Effector memory CD4-positive, alpha-beta T cell (primary cell): ENCODE measurements at regions not wholly inside any gene's neighbourhood (a gene's known extent, or its start where the extent isn't known, plus 50 kb on each side); places are given as distances from the start of the nearest gene placed in this dataset.

ENCODE experiments used
- DNase-seq, 3 donors: peaks; one replicate each; pipeline ENCODE4 v3.0.0-alpha.2; 2020
- H3K27ac ChIP-seq: 2 replicates; pipeline ENCODE4 v1.7.0; 2013; ENCODE audit warnings: mild to moderate bottlenecking, low read length, moderate library complexity; ENCODE audit not compliant: insufficient read depth, poor library complexity, severe bottlenecking
- H3K27me3 ChIP-seq: replicated peaks from 2 replicates; pipeline ENCODE4 v1.7.0; 2013; ENCODE audit warnings: mild to moderate bottlenecking, low read length; ENCODE audit not compliant: insufficient read depth, control insufficient read depth, poor library complexity, severe bottlenecking
- H3K36me3 ChIP-seq: 2 replicates; pipeline ENCODE4 v1.7.0; 2013; ENCODE audit warnings: mild to moderate bottlenecking, low read length, moderate library complexity; ENCODE audit not compliant: control insufficient read depth, insufficient read depth
- H3K4me1 ChIP-seq: 2 replicates; pipeline ENCODE4 v1.7.0; 2013; ENCODE audit warnings: low read length, mild to moderate bottlenecking; ENCODE audit not compliant: control insufficient read depth, insufficient read depth, poor library complexity, severe bottlenecking
- H3K4me3 ChIP-seq: 2 replicates; pipeline ENCODE4 v1.7.0; 2013; ENCODE audit warnings: low read length, low read depth, mild to moderate bottlenecking; ENCODE audit not compliant: insufficient read depth, poor library complexity, severe bottlenecking
- H3K9me3 ChIP-seq: 2 replicates; pipeline ENCODE4 v1.7.0; 2013; ENCODE audit warnings: mild to moderate bottlenecking, low read length, moderate library complexity; ENCODE audit not compliant: control insufficient read depth

DNA sequence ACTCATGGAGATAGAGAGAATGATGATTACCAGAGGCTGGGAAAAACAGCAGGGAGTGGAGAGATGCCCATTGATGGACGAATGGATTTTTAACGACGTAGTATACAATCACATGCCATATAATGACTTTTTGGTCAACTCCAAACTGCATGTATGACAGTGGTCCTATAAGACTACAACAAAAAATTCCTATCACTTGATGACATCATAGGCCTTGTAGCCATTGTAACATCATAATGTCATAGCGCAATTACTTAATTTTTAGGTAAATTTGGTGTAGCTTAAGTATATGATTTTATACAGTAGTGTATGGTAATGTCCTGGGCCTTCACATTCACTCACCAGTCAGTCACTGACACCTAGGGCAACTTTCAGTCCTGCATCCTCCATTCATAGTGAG lies 264.3 kb downstream of the RAP2B start:
- H3K9me3 ChIP-seq, result no peaks in the 10 kb centered on the region
- H3K4me1 ChIP-seq, result no peaks in the 10 kb centered on the region
- H3K27me3 ChIP-seq, result no peaks in the 10 kb centered on the region
- no peaks in the 10 kb centered on the region for H3K36me3 ChIP-seq
- no peak for DNase-seq
- no peak overlapping the region for H3K27ac ChIP-seq
- H3K4me3 ChIP-seq, result no peak overlapping the region

DNA sequence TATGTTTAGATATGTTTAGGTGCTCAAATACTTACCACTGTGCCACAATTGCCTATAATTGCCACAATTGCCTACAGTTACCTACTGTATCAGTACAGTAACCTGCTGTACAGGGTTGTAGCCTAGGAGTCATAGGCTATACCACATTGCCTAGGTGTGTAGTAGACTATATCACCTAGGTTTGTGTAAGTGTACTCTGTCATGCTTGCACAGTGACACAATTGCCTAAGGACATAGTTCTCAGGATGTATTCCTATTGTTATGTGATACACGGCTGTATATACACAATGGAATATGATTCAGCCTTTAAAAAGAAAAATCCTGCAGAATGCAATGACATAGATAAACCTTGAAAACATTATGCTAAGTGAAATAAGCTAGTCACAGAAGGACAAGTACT lies 264.8 kb downstream of the RAP2B start:
- DNase-seq, result no peak
- no peaks in the 10 kb centered on the region for H3K9me3 ChIP-seq

DNA sequence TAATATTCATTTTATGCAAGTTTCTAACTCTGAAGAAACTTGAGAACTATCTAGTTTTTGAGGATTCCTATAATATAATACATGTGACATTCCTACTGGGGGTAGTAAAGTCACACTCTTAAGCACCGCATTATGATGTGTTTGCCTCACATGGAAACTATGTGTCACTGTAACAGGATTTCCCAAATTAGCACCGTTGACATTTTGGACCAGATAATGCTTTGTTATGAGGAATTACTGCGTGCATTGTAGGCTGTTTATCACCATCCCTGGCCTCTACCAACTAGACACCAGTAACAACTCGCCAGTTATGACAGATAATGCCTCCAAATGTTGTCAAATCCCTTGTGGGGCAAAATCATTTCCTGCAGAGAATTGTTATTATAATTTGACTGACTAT lies 267.8 kb downstream of the RAP2B start:
- Histone ChIP-seq H3K27me3 (no peaks in the 10 kb centered on the region), H3K4me1 (no peaks in the 10 kb centered on the region), H3K27ac (no peak overlapping the region), H3K36me3 (no peaks in the 10 kb centered on the region), H3K9me3 (no peaks in the 10 kb centered on the region), H3K4me3 (no peak overlapping the region)
- no peak for DNase-seq

More for the DNA sequence above, 264.8 kb downstream of the RAP2B start:
- no peaks in the 10 kb centered on the region for H3K36me3 ChIP-seq
- no peak overlapping the region for H3K27ac ChIP-seq
- H3K4me3 ChIP-seq, result no peak overlapping the region
- H3K4me1 ChIP-seq, result no peaks in the 10 kb centered on the region
- no peaks in the 10 kb centered on the region for H3K27me3 ChIP-seq

DNA sequence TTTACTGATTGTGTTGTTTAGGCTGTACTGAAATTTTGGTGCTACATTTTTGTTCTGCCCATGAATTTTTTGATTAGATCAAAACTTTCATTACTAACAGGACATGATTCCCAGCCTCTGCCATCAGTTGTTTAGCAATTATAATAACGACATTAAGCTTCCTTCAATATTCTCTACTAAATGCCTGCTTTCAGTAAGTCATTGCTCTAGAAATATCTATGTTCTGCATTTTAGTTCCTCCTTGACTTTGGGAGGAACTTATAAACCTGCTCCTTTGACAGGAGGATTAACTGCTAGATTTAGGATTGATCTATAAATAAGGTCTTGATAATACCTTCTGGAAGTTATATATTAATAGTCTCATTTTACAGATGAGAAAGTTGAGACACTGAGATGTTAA lies 269.1 kb downstream of the RAP2B start:
- Histone ChIP-seq H3K27me3 (no peaks in the 10 kb centered on the region), H3K36me3 (no peaks in the 10 kb centered on the region), H3K4me3 (no peak overlapping the region), H3K27ac (no peak overlapping the region), H3K4me1 (no peaks in the 10 kb centered on the region), H3K9me3 (no peaks in the 10 kb centered on the region)
- no peak for DNase-seq

DNA sequence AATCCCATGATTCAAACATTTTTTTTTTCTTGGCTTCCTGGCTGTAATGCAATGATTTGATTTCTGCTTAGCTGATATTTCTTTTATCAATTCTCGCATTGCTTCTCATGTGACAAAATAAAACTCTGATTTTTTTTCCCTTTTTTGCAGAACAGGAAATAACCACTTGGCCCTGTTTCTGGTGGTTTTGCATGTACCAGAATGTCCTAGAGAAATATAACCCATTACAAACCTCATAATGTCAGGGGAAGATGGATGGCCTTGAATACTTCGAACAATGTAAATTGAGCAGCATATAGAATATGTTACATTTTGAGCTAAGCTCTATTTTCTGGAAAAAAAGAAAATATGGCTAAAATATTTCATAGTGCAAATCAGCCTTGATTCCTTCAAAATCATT lies 275.6 kb downstream of the RAP2B start:
- Histone ChIP-seq H3K4me1 (no peaks in the 10 kb centered on the region), H3K4me3 (no peak overlapping the region), H3K27me3 (no peaks in the 10 kb centered on the region), H3K36me3 (no peaks in the 10 kb centered on the region), H3K27ac (no peak overlapping the region), H3K9me3 (no peaks in the 10 kb centered on the region)
- DNase-seq, result no peak

DNA sequence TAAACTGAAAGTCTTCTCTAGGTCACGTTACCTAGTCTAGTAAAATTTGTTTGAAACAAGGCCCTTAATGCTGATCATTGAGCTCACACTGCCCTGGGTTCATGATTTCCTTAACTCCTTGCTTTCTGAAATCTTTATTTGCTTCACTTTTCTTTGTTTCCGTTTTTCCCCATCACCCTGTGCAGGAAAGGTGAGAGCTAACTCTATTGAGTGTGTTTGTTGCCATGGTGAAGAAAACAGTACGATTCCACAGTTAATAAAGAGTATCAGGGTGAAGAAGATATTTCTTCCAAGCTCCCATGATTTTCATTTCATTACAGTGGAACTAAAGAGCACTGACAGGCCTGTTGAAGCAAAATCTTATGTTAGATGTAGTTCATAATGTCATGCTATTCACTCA lies 276.2 kb downstream of the RAP2B start:
- Histone ChIP-seq H3K27ac (no peak overlapping the region), H3K36me3 (no peaks in the 10 kb centered on the region), H3K9me3 (no peaks in the 10 kb centered on the region), H3K4me1 (no peaks in the 10 kb centered on the region), H3K27me3 (no peaks in the 10 kb centered on the region), H3K4me3 (no peak overlapping the region)
- no peak for DNase-seq

DNA sequence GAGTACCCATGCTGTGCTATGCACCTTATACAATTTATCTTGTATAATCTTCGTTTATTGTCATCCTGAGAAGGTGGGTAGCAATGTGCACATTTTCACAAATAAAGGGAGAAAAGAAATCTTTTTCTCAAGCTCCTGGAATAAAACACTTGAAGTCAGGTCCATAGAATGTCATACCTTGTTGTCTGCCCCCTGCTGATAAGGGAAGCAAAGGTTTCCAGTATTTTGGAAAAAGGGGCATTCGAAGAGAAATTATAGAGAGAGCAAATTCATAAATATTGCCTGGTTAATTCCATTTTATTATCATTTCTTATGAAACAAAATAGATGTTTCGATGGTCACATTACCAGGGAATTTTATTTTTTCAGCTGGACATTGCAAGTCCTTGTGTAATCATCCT lies 277.8 kb downstream of the RAP2B start:
- no peak for DNase-seq
- no peaks in the 10 kb centered on the region for H3K9me3 ChIP-seq
- no peak overlapping the region for H3K27ac ChIP-seq
- H3K4me1 ChIP-seq, result no peaks in the 10 kb centered on the region
- H3K4me3 ChIP-seq, result no peak overlapping the region
- no peaks in the 10 kb centered on the region for H3K36me3 ChIP-seq
- no peaks in the 10 kb centered on the region for H3K27me3 ChIP-seq

DNA sequence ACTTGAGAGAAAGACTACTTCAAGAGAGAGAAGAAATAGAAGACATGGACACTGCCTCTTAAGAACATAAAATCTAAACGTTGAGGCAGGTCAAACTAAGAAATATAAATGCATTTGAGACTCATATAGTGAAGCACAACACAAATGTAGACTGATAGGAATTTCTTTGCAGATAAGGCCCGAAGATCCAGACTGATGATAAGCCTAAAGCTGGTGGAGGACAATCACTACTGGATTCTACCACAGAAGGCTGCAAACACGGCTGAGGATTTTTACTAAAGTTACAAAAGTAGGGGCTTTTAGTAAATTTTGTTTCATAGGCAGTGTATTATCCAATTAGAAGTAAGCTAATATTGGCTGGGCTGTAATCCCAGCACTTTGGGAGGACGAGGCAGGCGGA lies 278.3 kb downstream of the RAP2B start:
- H3K4me3 ChIP-seq, result no peak overlapping the region
- no peak overlapping the region for H3K27ac ChIP-seq
- no peaks in the 10 kb centered on the region for H3K4me1 ChIP-seq
- DNase-seq, result no peak
- H3K36me3 ChIP-seq, result no peaks in the 10 kb centered on the region
- H3K9me3 ChIP-seq, result no peaks in the 10 kb centered on the region
- H3K27me3 ChIP-seq, result no peaks in the 10 kb centered on the region

DNA sequence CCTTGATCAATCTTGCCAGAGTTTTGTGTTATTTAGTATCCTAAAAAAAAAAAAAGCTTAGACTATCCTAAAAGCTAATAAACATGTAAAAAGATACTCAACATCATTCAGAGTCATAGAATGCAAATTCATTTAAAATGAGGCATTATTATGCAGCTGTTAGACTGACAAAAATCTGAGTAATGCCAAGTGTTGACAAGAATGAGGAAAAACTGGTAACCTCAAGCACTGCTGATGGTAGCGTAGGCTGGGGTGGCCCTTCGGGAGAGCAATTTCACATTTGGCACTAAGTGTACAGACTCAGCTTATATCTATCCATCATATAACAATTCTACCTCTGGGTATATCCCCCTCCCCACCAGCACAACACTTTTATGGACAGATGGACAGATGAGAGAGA lies 280.4 kb downstream of the RAP2B start:
- no peaks in the 10 kb centered on the region for H3K9me3 ChIP-seq
- no peak for DNase-seq

DNA sequence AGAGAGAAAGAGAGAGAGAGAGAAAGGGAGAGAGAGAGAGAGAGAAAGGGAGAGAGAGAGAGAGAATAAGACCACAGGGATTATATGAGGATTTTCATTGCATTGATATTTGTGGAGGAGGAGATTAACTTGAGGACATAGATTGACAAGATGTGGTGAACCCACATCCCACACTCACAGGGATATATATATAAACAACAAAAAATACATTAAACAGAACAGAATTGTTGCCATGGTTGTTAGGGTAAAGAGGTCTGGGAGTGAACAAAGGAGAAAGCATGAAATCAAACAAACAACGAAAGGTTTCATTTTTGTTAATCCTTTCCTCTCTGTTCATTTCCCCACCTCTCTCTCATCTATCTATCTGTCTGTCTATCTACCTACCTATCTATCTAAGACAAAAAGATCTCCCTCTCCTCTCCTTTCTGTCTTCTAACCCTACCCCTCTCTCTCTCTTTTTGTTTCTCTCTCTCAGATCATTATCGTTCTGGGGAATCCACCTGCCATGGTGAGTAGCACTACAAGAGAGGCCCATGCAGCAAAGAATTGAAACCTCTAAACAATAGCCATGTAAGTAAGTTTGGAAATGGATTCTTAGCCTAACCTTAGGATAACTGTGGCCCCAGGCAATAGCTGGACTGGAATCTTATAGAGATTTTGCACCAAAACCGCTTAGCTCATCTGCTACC lies 280.9 kb downstream of the RAP2B start:
- H3K27me3 ChIP-seq, result no peaks in the 10 kb centered on the region
- H3K4me1 ChIP-seq, result no peaks in the 10 kb centered on the region
- H3K4me3 ChIP-seq, result no peak overlapping the region
- no peak overlapping the region for H3K27ac ChIP-seq
- no peaks in the 10 kb centered on the region for H3K9me3 ChIP-seq
- no peak for DNase-seq
- no peaks in the 10 kb centered on the region for H3K36me3 ChIP-seq

More for the DNA sequence above, 280.4 kb downstream of the RAP2B start:
- Histone ChIP-seq H3K4me1 (no peaks in the 10 kb centered on the region), H3K27me3 (no peaks in the 10 kb centered on the region), H3K27ac (no peak overlapping the region), H3K36me3 (no peaks in the 10 kb centered on the region), H3K4me3 (no peak overlapping the region)
